ENCODE measurements at regions not wholly inside any gene's neighbourhood (a gene's known extent, or its start where the extent isn't known, plus 50 kb on each side); places are given as distances from the start of the nearest gene placed in this dataset.

- TF ChIP-seq CTCF (IDR thresholded peaks at IDR 0.05; ENCODE audit: poor library complexity) = no peak
- TF ChIP-seq EZH2phosphoT487 (IDR thresholded peaks at IDR 0.05; ENCODE audit: low read depth, severe bottlenecking, unreplicated experiment) = no peak
- TF ChIP-seq EZH2 (IDR thresholded peaks at IDR 0.05; ENCODE audit: borderline replicate concordance) = no peak
Measured at GRCh38 chr3:104257486-104257885, 1109.2 kb upstream of the ALCAM start.
